ENCODE measurements at regions not wholly inside any gene's neighbourhood (a gene's known extent, or its start where the extent isn't known, plus 50 kb on each side); places are given as distances from the start of the nearest gene placed in this dataset.
A peak's percentile ranks its signal among the peaks of the same experiment; 100 is the strongest.

GRCh38 chr13:85935868-85936467, 136.7 kb upstream of the SLITRK6 start:
- CTCF ChIA-PET, result no interaction called here
- Histone ChIP-seq H3K27ac (no peak overlapping the region), H3K4me1 (replicated peaks; ENCODE audit: insufficient read depth) (no peaks in the 10 kb centered on the region), H3K27me3 (ENCODE audit: insufficient read depth, low read depth) (no peaks in the 10 kb centered on the region), H3K79me2 (ENCODE audit: low read depth) (no peaks in the 10 kb centered on the region), H3K36me3 (ENCODE audit: low read depth) (no peaks in the 10 kb centered on the region), H3K9me2 (ENCODE audit: insufficient read depth) (no peaks in the 10 kb centered on the region), H3K9me3 (ENCODE audit: insufficient read depth, low read depth) (no peaks in the 10 kb centered on the region), H3K4me2 (no peak overlapping the region), H4K20me1 (ENCODE audit: insufficient read depth) (no peaks in the 10 kb centered on the region), H2AFZ (no peak overlapping the region), H3F3A (ENCODE audit: insufficient read depth, low read depth) (no peaks in the 10 kb centered on the region), H3K4me3 (no peak overlapping the region)
- intact Hi-C loops (cut with micrococcal nuclease; ENCODE audit: unreplicated experiment), result no loop called here
- BruUV-seq (replicated peaks), result no TSS peak
- POLR2A ChIA-PET (ENCODE audit: unreplicated experiment), result no interaction called here
- no peak for TF ChIP-seq EZH2 (IDR thresholded peaks at IDR 0.05; ENCODE audit: low read depth)
- TF ChIP-seq CTCF (conservative IDR thresholded peaks at IDR 0.05), result no peak
- no peak for DNase-seq

GRCh38 chr13:85930108-85930507, 130.9 kb upstream of the SLITRK6 start:
- DNase-seq, result no peak
- H2AFZ ChIP-seq, result peak overlapping the region; percentile 52; the same call in 1 of the 2 replicates
- no peaks in the 10 kb centered on the region for H3K36me3 ChIP-seq (ENCODE audit: low read depth)
- H3K27me3 ChIP-seq (ENCODE audit: insufficient read depth, low read depth), result no peaks in the 10 kb centered on the region
- TF ChIP-seq EZH2 (IDR thresholded peaks at IDR 0.05; ENCODE audit: low read depth), result no peak
- TF ChIP-seq CTCF (conservative IDR thresholded peaks at IDR 0.05), result no peak
- no peaks in the 10 kb centered on the region for H3K9me2 ChIP-seq (ENCODE audit: insufficient read depth)
- no peaks in the 10 kb centered on the region for H3K9me3 ChIP-seq (ENCODE audit: insufficient read depth, low read depth)
- intact Hi-C loops (cut with micrococcal nuclease; ENCODE audit: unreplicated experiment), result no loop called here
- no peaks in the 10 kb centered on the region for H3K4me1 ChIP-seq (replicated peaks; ENCODE audit: insufficient read depth)
- H3F3A ChIP-seq (ENCODE audit: insufficient read depth, low read depth), result no peaks in the 10 kb centered on the region
- no peaks in the 10 kb centered on the region for H4K20me1 ChIP-seq (ENCODE audit: insufficient read depth)
- BruUV-seq (replicated peaks), result no TSS peak
- POLR2A ChIA-PET (ENCODE audit: unreplicated experiment), result no interaction called here
- no peak overlapping the region for H3K4me3 ChIP-seq
- no peaks in the 10 kb centered on the region for H3K79me2 ChIP-seq (ENCODE audit: low read depth)
- CTCF ChIA-PET, result no interaction called here
- H3K4me2 ChIP-seq, result no peak overlapping the region
- no peak overlapping the region for H3K27ac ChIP-seq

- no peak overlapping the region for H3K4me2 ChIP-seq
- H3K27ac ChIP-seq, result no peak overlapping the region
- no peak overlapping the region for H3K4me3 ChIP-seq
- H2AFZ ChIP-seq, result no peak overlapping the region
- H3K4me1 ChIP-seq (replicated peaks; ENCODE audit: insufficient read depth), result no peaks in the 10 kb centered on the region
- TF ChIP-seq CTCF (conservative IDR thresholded peaks at IDR 0.05), result no peak
- no peak for TF ChIP-seq EZH2 (IDR thresholded peaks at IDR 0.05; ENCODE audit: low read depth)
- no peaks in the 10 kb centered on the region for H3K36me3 ChIP-seq (ENCODE audit: low read depth)
- no peaks in the 10 kb centered on the region for H4K20me1 ChIP-seq (ENCODE audit: insufficient read depth)
- ChIA-PET CTCF (no interaction called here), POLR2A (ENCODE audit: unreplicated experiment) (no interaction called here)
- no peaks in the 10 kb centered on the region for H3K79me2 ChIP-seq (ENCODE audit: low read depth)
- no peaks in the 10 kb centered on the region for H3F3A ChIP-seq (ENCODE audit: insufficient read depth, low read depth)
- BruUV-seq (replicated peaks), result no TSS peak
- no peaks in the 10 kb centered on the region for H3K9me3 ChIP-seq (ENCODE audit: insufficient read depth, low read depth)
- H3K27me3 ChIP-seq (ENCODE audit: insufficient read depth, low read depth), result no peaks in the 10 kb centered on the region
- intact Hi-C loops (cut with micrococcal nuclease; ENCODE audit: unreplicated experiment), result no loop called here
- no peaks in the 10 kb centered on the region; the same call in 1 of the 2 replicates for H3K9me2 ChIP-seq (ENCODE audit: insufficient read depth)
- DNase-seq, result no peak
These were observed 111.7 kb upstream of the SLITRK6 start for GRCh38 chr13:85910962-85911361.

All from PC-9 (cell line).